ENCODE measurements at regions not wholly inside any gene's neighbourhood (a gene's known extent, or its start where the extent isn't known, plus 50 kb on each side); places are given as distances from the start of the nearest gene placed in this dataset.

DNA sequence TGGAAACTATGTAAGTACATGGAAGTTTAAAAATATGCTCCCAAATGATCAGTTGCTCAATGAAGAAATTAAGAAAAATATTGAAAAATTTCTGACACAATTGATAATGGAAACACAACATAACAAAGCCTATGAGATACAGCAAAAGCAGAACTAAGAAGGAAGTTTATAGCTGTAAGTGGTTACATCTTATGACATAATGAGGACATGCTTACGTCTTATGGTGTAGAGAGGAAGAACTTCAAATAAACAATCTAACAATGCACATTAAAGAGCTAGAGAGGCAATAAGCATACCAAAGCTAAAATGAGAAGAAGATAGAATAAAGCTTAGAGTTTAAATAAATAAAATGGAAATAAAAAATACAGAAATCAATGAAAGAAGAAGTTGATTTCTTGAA is 50.0 kb upstream of the CEACAM21 start:
- dilution Hi-C loops (cut with HindIII; ENCODE audit: low sequenced_read_pairs, unreplicated experiment) = no loop called here
- H3K18ac ChIP-seq (ENCODE audit: low read depth, low read length) = no peak overlapping the region
- H3K9me1 ChIP-seq (ENCODE audit: insufficient read depth, low read length) = no peaks in the 10 kb centered on the region
- BruUV-seq (replicated peaks) = no TSS peak
- H3K4me3 ChIP-seq (ENCODE audit: insufficient read depth, low read depth, low read length) = no peak overlapping the region
- no peaks in the 10 kb centered on the region for H3K79me1 ChIP-seq (ENCODE audit: low read depth in 1 of 2, low read length in 2 of 2)
- no peak overlapping the region for H3K9ac ChIP-seq (ENCODE audit: low read depth, low read length)
- WGBS, 2 experiments (ENCODE audit: extremely low coverage in 2 of 2, insufficient read length in 1 of 2) = no CpG with 5 or more reads among the region's 1 CpG
- ChIA-PET POLR2A (ENCODE audit: unreplicated experiment) (no interaction called here), CTCF (no interaction called here)
- DNase-seq (no peak), ATAC-seq (ENCODE audit: low read depth) (no peak)
- H3K4ac ChIP-seq (ENCODE audit: low read depth, low read length) = no peak overlapping the region
- H3K36me3 ChIP-seq (ENCODE audit: control insufficient read depth, insufficient read depth, low read length) = no peaks in the 10 kb centered on the region
- no peak overlapping the region for H4K8ac ChIP-seq (ENCODE audit: low read depth in 2 of 2, low read length in 2 of 2)
- no peak overlapping the region for H2BK20ac ChIP-seq (ENCODE audit: low read depth, low read length)
- no peak overlapping the region for H4K91ac ChIP-seq (ENCODE audit: insufficient read depth, low read depth, low read length)
- no peaks in the 10 kb centered on the region for H3K4me1 ChIP-seq (ENCODE audit: control insufficient read depth, insufficient read depth, low read length)
- H4K5ac ChIP-seq (ENCODE audit: low read depth, low read length) = no peak overlapping the region
- no peak overlapping the region for H3K14ac ChIP-seq (replicated peaks; ENCODE audit: low read depth, low read length)
- no peak overlapping the region for H3K27ac ChIP-seq (ENCODE audit: insufficient read depth, low read length)
- in situ Hi-C loops (cut with MboI; ENCODE audit: low sequenced_read_pairs) = no loop called here
- no peak overlapping the region for H2BK120ac ChIP-seq (ENCODE audit: low read depth, low read length)
- intact Hi-C loops (cut with micrococcal nuclease) = loop anchor here (5.0 kb wide), 1 partner anchor 59 kb away; no protein-coding TSS in a partner anchor
- H3K23ac ChIP-seq (ENCODE audit: low read depth, low read length) = no peak overlapping the region
- no peak overlapping the region for H2BK5ac ChIP-seq (ENCODE audit: low read depth, low read length, poor library complexity, severe bottlenecking)
- no peak overlapping the region for H2AK9ac ChIP-seq (replicated peaks; ENCODE audit: low read depth, low read length, poor library complexity)
- H3K9me3 ChIP-seq (ENCODE audit: control insufficient read depth, insufficient read depth, low read length) = peaks cover 2% of the 10 kb centered on the region; the same call in 1 of the 2 replicates
- peaks cover 22% of the 10 kb centered on the region for H3K27me3 ChIP-seq (ENCODE audit: control insufficient read depth, insufficient read depth, low read length)
- no peak overlapping the region for H3K56ac ChIP-seq (ENCODE audit: extremely low read depth, insufficient read depth, low read length)
- TF ChIP-seq SMC3 (IDR thresholded peaks at IDR 0.05; ENCODE audit: low read depth, low read length) (no peak), RAD21 (IDR thresholded peaks at IDR 0.05; ENCODE audit: low read length) (no peak), CEBPB (IDR thresholded peaks at IDR 0.05; ENCODE audit: low read depth, low read length) (no peak), RFX5 (IDR thresholded peaks at IDR 0.05; ENCODE audit: low read depth, low read length) (no peak), BHLHE40 (IDR thresholded peaks at IDR 0.05; ENCODE audit: low read depth, low read length) (no peak), FOS (IDR thresholded peaks at IDR 0.05; ENCODE audit: low read depth, low read length) (no peak)
- no peak overlapping the region for H2BK15ac ChIP-seq (ENCODE audit: low read depth, low read length)
- no peak overlapping the region for H3K4me2 ChIP-seq (ENCODE audit: low read depth, low read length)
- H4K20me1 ChIP-seq (ENCODE audit: insufficient read depth, low read length) = no peaks in the 10 kb centered on the region
- no peak overlapping the region for H2AK5ac ChIP-seq (ENCODE audit: low read depth, low read length)
- H2AFZ ChIP-seq (replicated peaks; ENCODE audit: low read length, poor library complexity) = no peak overlapping the region
